SK-N-MC (cell line): ENCODE measurements at regions not wholly inside any gene's neighbourhood (a gene's known extent, or its start where the extent isn't known, plus 50 kb on each side); places are given as distances from the start of the nearest gene placed in this dataset.

Experiments used
- DNase-seq: peaks from one replicate; pipeline ENCODE4 v3.0.0-alpha.2; 2011; ENCODE audit warnings: low read depth, low spot score
- H3K27ac ChIP-seq: fragments of 200-600 bp; sonication (generic); 2 replicates; pipeline ENCODE4 v1.5.1; 2016; ENCODE audit warnings: mixed run types
- H3K36me3 ChIP-seq: fragments of 200-600 bp; sonication (generic); 2 replicates; pipeline ENCODE4 v1.6.1; 2017; ENCODE audit warnings: antibody characterized with exemption, low read length, mixed read lengths; ENCODE audit not compliant: insufficient read depth
- H3K4me3 ChIP-seq: fragments of 200-600 bp; sonication (generic); 2 replicates; pipeline ENCODE4 v1.5.1; 2016
- H3K9ac ChIP-seq: fragments of 200-600 bp; sonication (generic); 2 replicates; pipeline ENCODE4 v1.8.0; 2017; ENCODE audit warnings: mixed run types, mixed read lengths; ENCODE audit not compliant: insufficient read length
- H3K9me3 ChIP-seq: fragments of 200-600 bp; sonication (generic); 2 replicates; pipeline ENCODE4 v1.6.1; 2017; ENCODE audit warnings: low read depth, mild to moderate bottlenecking, antibody characterized with exemption, low read length, moderate library complexity, mixed read lengths
- EZH2 ChIP-seq: fragments of 200-600 bp; sonication (generic); IDR thresholded peaks from one replicate; pipeline ENCODE4 v1.6.1; 2017; ENCODE audit warnings: antibody characterized with exemption
- FOXP2 ChIP-seq: optimal IDR thresholded peaks from 2 replicates; pipeline ENCODE3; 2011; ENCODE audit warnings: mild to moderate bottlenecking, moderate library complexity; ENCODE audit not compliant: insufficient read depth; ENCODE audit errors: extremely low read length, control extremely low read depth
- POLR2AphosphoS5 ChIP-seq: IDR thresholded peaks from 2 replicates; pipeline ENCODE4 v1.6.1; 2012; ENCODE audit warnings: mild to moderate bottlenecking, low read depth, low read length, borderline replicate concordance

GRCh38 chr10:10804998-10805740 lies 212.5 kb upstream of the CELF2 start:
- H3K9me3 ChIP-seq, result no peaks in the 10 kb centered on the region
- no peak for DNase-seq
- no peak for TF ChIP-seq FOXP2
- no peak for TF ChIP-seq POLR2AphosphoS5
- TF ChIP-seq EZH2, result no peak
- no peak overlapping the region for H3K27ac ChIP-seq
- no peak overlapping the region for H3K4me3 ChIP-seq
- no peaks in the 10 kb centered on the region for H3K36me3 ChIP-seq
- no peak overlapping the region for H3K9ac ChIP-seq

- Histone ChIP-seq H3K27ac (no peak overlapping the region), H3K36me3 (no peaks in the 10 kb centered on the region), H3K4me3 (no peak overlapping the region), H3K9me3 (no peaks in the 10 kb centered on the region), H3K9ac (no peak overlapping the region)
- no peak for DNase-seq
- TF ChIP-seq FOXP2, result no peak
- no peak for TF ChIP-seq EZH2
Observed at GRCh38 chr10:10807106-10807505, 210.6 kb upstream of the CELF2 start.

- no peak for TF ChIP-seq POLR2AphosphoS5
- TF ChIP-seq EZH2, result no peak
- TF ChIP-seq FOXP2, result no peak
- no peak for DNase-seq
- no peak overlapping the region for H3K27ac ChIP-seq
- no peak overlapping the region for H3K9ac ChIP-seq
- H3K9me3 ChIP-seq, result no peaks in the 10 kb centered on the region
- no peak overlapping the region for H3K4me3 ChIP-seq
- H3K36me3 ChIP-seq, result no peaks in the 10 kb centered on the region
Observed at GRCh38 chr10:10811562-10811961, 206.1 kb upstream of the CELF2 start.

GRCh38 chr10:10813656-10814055 lies 204.0 kb upstream of the CELF2 start:
- no peak for TF ChIP-seq EZH2
- Histone ChIP-seq H3K36me3 (no peaks in the 10 kb centered on the region), H3K27ac (no peak overlapping the region), H3K9me3 (no peaks in the 10 kb centered on the region), H3K4me3 (no peak overlapping the region), H3K9ac (no peak overlapping the region)
- DNase-seq, result no peak

GRCh38 chr10:10814069-10814468 lies 203.6 kb upstream of the CELF2 start:
- H3K27ac ChIP-seq, result no peak overlapping the region
- DNase-seq, result no peak

GRCh38 chr10:10816447-10816846 lies 201.2 kb upstream of the CELF2 start:
- Histone ChIP-seq H3K27ac (no peak overlapping the region), H3K9me3 (no peaks in the 10 kb centered on the region), H3K36me3 (no peaks in the 10 kb centered on the region)

More at GRCh38 chr10:10814069-10814468, 203.6 kb upstream of the CELF2 start:
- Histone ChIP-seq H3K9me3 (no peaks in the 10 kb centered on the region), H3K9ac (no peak overlapping the region), H3K36me3 (no peaks in the 10 kb centered on the region), H3K4me3 (no peak overlapping the region)
- TF ChIP-seq FOXP2 (no peak), POLR2AphosphoS5 (no peak), EZH2 (no peak)

GRCh38 chr10:10817609-10818008 lies 200.1 kb upstream of the CELF2 start:
- DNase-seq, result no peak
- no peak for TF ChIP-seq FOXP2
- no peak for TF ChIP-seq EZH2
- no peak for TF ChIP-seq POLR2AphosphoS5
- no peak overlapping the region for H3K9ac ChIP-seq
- H3K4me3 ChIP-seq, result no peak overlapping the region
- H3K36me3 ChIP-seq, result no peaks in the 10 kb centered on the region
- no peak overlapping the region for H3K27ac ChIP-seq
- H3K9me3 ChIP-seq, result no peaks in the 10 kb centered on the region

More at GRCh38 chr10:10816447-10816846, 201.2 kb upstream of the CELF2 start:
- Histone ChIP-seq H3K4me3 (no peak overlapping the region), H3K9ac (no peak overlapping the region)
- TF ChIP-seq POLR2AphosphoS5, result no peak
- no peak for TF ChIP-seq EZH2
- no peak for TF ChIP-seq FOXP2
- DNase-seq, result no peak

GRCh38 chr10:10818082-10818481 lies 199.6 kb upstream of the CELF2 start:
- TF ChIP-seq POLR2AphosphoS5 (no peak), EZH2 (no peak), FOXP2 (no peak)

More at GRCh38 chr10:10818082-10818481, 199.6 kb upstream of the CELF2 start:
- H3K36me3 ChIP-seq, result no peaks in the 10 kb centered on the region
- no peak overlapping the region for H3K9ac ChIP-seq
- H3K27ac ChIP-seq, result no peak overlapping the region
- no peak for DNase-seq
- H3K9me3 ChIP-seq, result no peaks in the 10 kb centered on the region
- no peak overlapping the region for H3K4me3 ChIP-seq
